ENCODE measurements at regions not wholly inside any gene's neighbourhood (a gene's known extent, or its start where the extent isn't known, plus 50 kb on each side); places are given as distances from the start of the nearest gene placed in this dataset.

DNA sequence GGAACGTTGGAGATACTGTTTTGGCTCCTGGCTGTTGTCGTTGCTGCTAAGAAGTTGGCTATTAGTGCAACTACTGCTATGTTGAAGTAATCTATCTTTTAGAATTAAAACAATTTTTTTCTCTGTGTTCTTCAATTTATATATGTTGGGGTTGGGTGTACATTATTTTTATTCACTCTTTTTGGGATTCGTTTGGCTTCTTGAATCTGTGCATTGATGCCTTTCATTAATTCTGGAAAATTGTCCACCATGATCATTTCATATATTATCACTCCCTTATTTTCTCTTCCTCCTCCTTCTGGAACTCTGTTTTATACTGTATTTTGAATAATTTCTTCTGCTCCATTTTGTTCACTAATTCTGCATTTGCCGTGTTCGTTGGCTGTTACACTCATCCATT, 199.5 kb upstream of the PLET1 start:
- no peak for DNase-seq (ENCODE audit: low read depth, low spot score)

DNA sequence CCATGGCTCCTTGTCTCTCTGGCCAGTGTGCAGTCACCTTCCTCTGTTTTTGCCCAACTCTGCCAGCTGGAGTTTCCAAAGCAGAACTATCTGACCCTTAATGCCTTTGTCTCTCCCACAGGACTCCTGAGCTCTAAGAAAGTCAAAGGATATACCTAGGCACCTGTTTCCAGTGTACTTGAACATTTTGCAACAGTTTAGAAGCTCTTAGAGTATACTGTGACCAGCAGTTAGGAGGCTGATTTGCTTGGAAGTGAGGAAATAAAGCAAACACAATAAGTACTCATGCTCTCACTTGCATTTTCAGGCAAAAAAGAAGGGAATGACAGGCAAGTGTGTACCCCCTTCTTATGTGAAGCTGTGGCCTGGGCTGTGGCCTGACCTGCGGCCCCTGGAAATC, 204.3 kb upstream of the PLET1 start:
- DNase-seq (ENCODE audit: low read depth, low spot score) = no peak

DNA sequence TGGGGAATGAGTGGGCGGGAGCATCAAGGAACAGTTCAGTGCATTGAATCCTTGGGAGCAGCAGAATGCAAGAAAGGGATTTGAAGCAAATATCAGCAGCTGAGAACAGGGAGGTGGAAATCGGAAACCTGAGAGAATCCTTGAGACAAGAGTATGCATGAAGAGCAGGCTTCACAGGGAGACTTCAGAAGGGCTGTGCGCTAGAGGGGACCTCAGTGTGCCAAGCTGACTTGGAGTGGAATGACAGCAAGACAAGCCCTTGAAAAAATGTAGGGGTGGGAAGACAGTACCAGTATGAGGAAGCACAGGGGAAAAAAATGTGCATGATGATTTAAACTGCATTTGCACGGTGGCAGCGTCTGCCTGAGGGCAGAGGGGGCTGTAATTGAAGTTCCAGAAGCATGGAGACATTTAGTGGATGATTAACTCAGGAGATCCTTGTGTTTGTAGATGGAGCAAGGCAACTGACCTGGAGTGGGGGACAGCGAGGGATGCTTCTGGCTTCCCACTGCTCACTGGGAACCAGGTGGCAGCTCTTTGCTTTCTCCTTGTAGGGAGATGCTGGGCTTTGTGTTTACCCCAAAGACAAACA, 204.9 kb upstream of the PLET1 start:
- no peak for DNase-seq (ENCODE audit: low read depth, low spot score)

DNA sequence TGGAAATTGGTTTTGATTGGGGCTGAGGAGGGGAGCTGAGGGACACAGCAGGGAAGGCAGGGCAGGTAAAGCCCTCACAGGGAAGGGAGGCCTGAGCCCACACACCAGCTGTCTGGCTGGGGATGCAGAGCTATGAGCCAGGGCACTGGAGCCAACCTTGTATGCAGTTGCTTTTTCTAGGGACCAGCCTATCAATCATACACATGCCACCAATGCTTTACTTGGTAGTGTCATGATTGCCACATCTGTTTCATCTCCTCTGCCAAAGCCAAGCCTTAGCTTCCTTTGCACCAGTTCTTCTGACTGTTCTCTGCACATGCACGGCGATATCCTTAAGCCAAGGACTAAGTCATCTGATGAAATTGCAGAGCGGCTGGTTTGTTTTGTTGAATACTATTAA, 207.1 kb upstream of the PLET1 start:
- DNase-seq (ENCODE audit: low read depth, low spot score) = no peak

DNA sequence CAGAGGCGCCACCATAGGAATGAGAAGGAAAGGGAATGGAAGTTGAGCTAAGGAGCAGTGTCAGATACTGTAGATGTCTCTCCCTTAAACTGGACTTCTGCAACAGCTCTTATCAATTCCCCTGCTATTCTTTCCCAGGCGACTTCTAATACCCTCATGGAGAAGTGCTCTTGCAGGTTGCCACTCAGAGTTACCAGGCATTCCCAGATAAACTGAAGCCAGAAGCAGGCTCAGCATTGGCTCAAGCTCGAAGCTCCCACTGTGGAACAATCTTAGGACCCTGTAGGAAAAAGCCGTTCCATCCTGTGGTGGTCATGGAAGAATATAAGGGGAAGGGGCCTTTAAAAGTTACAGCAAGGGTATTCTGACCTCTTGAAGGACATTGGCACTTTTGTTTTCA, 208.7 kb upstream of the PLET1 start:
- no peak for DNase-seq (ENCODE audit: low read depth, low spot score)

DNA sequence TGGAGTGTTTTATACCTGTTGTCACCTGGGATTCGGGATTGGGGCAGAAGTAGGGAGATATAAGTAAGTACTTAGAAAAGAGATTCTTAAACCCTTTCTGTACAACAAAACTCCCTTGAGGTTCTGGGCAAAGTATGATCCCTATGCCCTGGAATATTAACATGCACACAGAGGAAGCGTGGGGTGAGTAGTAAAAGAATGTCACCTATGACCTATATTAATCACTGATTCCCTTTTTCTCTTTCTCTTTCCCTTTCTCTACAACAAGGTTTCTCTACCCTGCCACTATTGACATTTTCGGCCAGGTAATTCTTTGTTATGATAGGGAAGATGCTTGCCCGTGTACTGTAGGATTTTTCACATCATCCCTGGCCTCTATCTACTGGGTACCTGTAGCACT, 209.7 kb upstream of the PLET1 start:
- DNase-seq (ENCODE audit: low read depth, low spot score) = no peak

DNA sequence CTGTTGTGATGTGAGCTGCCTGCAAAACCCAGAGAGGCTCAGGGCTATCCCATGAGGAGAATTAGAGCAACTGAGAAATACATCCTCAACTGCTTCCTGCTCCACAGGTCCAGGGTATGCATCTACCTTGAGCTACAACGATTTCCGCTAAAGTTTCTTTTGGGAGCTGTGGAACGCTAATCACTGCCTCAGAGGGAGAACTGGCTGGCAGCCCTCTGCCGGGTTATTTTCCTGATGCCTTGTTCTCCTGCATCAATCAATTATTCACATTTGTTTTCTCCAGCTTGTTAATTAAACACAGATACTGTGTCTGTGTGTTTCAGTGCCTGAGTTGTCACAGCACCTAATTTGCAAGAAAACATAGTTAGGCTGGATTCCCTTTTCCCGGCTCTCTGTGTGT, 211.1 kb upstream of the PLET1 start:
- DNase-seq (ENCODE audit: low read depth, low spot score) = no peak

DNA sequence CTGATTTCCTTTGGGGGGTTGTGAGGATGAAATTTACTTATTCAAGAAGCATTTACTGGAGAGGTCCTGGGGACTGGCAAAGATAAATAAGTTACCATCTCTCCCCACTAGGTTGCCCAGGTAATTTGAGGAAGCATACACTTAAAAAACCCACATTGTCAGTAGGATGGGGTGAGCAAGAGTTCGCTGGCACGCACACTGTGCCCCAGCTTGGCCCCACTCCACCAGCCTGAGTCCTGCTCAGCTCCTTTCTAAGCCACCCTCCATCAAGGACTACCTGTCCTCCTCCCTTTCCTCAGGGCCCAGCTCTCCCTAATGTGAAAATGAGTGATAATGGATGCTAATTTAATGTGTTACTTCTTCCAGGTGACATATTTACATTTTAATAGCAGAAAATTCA, 216.5 kb upstream of the PLET1 start:
- DNase-seq (ENCODE audit: low read depth, low spot score) = no peak

DNA sequence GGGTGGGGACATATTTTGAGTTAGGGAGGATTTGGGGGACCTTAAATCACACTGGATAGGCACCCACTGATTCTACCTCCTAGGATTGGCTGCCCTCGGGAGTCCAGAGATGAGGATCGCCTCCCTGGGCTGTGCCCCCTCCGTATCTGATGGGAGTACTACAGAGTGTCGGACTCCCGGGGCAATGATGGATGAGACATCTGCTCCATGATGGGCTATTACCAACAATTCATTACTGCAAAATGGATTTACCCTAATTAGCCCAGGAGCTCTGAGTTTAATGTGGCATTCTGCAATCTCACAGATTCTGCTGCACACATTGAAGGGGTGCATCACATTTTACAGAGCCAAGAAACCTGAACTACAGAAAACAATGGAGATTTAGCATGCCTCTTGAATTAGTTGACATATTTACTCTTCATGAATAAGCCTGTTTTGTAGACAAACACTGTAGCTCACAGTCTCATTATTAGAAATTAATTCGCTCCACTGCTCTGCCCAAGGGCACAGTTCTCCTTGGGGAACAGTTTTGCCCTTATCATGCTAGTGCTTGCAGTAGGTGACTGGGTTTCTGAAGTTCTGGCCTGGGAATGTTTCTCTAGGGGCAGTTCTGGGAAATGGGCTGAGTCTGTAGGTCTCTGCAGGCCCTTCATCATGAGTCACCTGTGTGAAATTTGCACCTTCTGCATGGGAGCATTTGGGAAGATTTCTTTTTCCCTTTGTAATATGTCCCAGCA, 217.1 kb upstream of the PLET1 start:
- DNase-seq (ENCODE audit: low read depth, low spot score) = no peak

DNA sequence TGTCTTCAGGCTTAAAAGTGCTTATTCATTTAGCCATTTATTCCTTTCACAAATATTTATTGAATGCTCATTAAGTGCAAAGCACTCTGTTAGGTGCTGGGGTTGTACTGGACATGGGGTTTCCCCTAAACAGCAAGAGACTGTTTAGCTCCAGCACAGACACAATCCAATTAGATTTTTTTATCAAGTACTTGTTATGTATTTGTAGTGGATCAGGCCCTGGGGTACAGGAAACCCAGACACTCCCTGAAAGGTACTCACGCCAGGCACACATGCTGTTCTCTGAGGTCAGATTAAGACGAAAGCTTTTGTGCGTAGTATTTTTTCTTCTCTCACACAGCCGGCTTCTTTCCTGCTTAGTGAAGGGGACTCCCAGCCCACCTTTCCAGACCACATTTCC, 218.1 kb upstream of the PLET1 start:
- DNase-seq (ENCODE audit: low read depth, low spot score) = no peak

DNA sequence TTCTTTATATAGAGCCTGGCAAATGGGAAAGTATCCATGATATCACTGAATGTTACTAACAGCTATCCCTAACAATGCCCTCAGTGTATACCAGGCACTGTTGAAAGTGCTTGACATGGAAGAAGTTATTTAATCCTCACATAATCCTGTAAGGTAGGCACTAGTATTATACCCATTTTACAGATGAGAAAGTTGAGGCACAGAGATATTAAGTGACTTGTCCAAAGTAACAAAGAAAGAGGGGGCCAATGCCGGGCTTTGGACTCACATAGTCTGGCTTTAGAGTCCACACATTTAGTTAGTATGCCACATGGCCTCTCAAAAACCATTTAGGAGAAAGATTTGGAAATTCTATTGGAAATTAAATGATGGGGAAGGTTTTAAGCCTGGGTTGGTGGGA, 220.8 kb upstream of the PLET1 start:
- no peak for DNase-seq (ENCODE audit: low read depth, low spot score)

DNA sequence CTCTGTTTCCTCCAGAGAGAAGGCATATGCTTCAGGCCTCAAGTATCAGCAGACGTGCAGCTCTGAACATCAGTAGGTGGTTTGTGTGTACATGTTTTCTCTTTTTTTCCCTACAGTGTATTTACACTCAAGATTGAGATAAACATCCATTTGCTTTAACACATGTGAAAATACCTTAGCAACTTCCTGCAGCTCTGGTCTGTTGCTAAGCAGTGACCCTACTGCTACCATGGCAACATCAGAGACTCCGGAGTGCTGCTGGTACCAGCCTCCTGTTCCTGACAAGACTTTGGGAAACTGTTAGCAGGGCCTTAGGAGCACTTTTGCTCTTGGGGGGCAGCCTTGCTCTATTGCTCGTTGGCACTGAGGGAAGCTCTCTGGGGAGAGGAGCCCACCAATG, 221.2 kb upstream of the PLET1 start:
- no peak for DNase-seq (ENCODE audit: low read depth, low spot score)

DNA sequence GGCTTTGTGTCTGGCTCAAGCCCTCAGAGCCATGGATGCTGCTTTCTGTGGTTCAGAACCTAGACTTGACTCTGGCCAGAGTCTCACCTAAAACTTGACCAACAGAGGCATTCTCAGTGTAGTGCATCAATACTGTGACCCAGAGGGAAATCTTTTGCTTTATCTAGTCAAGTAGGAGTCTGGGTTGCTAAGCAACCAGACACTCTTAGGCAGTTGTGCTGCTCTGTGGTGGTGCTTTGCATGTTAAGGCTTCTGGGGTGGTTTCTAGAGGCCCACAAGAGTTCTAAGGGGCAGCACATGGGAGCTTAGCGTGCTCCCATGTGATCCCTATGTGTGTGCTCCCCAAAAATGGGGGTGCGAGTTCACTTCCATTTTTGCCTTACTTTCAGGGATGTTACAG, 224.6 kb upstream of the PLET1 start:
- DNase-seq (ENCODE audit: low read depth, low spot score) = no peak

DNA sequence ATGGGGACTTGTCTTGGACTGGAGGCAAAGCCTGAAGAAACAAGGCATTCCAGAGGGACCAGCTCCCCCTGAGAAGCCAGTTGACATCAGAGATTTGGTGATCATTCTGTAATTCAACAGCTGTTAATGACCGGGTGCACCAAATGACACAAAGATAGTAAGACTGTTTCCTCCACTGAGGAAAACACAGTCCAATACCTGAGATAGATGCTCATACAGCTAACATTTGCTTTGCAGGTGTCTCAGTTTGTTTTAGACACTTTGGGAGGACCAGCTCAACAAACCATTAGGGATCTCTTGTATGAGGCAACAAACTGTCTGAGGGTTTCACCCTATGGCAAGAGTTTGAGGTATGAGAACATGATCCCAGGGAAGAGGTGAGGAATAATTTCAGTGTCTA, 237.2 kb upstream of the PLET1 start:
- DNase-seq (ENCODE audit: low read depth, low spot score) = no peak

DNA sequence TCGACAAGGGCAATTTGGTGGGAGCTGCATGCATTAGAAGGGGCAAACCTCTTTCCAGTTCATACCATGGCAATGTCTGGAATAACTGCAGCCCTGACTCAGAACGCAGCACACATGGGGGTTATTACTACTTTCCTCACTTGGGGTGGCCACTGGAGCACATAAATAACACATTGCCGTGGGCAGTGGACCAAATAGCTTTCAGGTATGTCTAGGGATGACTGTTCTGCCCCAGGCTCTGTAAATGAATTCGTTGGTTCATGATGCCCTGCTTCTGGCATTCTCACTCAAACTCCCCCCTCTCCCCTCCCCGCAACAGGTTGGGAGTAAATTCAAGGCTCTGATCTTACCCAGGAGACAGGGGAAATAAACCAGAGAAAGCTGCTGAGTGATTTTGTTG, 238.0 kb upstream of the PLET1 start:
- DNase-seq (ENCODE audit: low read depth, low spot score) = no peak

DNA sequence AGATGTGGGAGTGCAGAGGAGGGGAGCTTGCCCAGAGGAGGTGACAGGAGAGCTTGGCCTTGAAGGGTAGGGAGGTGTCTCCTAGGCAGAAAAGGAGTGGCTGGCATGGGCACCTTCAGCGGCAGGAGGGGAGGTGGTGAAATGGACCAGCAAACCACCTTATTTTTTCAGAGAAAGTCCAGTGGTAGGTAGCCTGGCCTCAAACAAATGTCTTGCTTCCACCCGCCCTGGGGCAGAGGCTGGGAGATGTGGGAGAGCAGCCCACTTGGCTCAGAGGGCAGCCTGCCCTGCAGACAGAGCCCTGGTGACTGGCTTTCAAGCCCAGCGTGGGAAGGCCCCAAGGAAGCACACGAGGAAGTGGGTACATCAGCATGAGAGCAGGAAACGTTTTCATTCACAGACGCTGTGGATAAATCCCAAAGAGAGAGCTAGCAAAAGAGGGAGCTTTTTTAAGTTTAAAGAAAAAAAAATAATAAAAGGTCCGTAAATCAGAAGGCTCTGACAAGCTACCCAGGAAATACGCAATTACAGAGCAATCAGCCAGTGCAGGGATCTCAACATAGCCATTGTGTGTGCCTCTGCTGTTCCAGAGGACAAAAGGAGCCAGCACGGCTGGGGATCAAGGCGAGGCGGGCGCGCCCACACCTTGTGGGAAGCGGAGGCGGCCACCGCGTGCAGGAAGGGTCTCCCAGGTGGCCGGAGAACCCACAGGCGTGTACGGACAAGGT, 238.7 kb upstream of the PLET1 start:
- DNase-seq (ENCODE audit: low read depth, low spot score) = no peak

DNA sequence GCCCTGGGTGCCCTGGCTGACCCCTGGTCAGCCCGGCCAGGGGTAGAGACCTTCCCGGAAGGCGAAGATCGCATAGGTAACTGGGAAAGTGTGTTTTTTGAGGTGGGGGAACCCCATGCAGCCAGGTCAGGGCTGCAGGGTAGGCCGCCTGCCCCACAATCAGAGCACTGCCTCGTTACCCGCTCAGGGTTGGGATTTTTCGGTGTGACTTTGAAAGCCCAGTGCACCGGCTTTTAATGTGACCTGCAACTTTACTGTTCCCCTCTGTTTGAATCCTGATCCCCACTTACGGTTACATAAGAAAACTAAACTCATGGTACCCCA, 239.2 kb upstream of the PLET1 start:
- no peak for DNase-seq (ENCODE audit: low read depth, low spot score)

DNA sequence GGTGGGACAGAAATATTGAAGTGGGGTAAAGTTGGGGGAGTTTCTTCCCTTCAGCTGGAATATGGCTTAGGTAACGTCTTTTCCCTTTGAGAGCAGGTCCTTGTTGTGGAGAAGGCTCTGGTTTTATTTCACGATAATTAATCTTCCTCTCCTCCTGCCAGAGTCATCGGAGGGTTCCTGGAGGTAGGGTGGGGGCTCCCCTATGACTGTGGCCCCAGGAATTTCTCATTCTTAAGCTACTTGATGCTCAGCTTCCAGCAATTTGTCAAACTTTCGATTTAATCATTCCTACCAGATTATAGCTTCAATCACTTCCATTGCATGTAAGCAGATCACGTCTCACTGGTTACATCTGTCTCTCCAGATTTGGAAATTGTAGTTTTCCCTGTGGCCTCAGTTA, 242.8 kb upstream of the PLET1 start:
- no peak for DNase-seq (ENCODE audit: low read depth, low spot score)

DNA sequence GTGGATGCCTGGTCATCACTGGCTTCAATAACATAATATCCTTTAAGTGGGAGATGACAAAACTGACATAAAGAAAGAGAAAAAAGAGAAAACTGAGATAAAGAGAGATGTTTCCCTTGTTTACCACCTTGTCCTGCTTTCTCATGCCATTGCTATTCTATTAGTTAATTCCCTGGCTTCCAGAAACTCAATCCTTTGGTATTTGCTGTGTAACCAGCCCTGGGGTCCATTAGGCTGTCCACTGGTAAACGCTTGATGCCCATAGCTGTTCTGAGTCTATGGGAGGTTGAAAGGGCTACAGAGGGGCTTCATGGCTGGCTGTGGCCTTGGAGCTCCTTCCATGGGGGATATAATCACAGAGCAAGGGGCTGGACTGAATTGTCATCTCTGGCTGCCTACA, 243.4 kb upstream of the PLET1 start:
- DNase-seq (ENCODE audit: low read depth, low spot score) = no peak

DNA sequence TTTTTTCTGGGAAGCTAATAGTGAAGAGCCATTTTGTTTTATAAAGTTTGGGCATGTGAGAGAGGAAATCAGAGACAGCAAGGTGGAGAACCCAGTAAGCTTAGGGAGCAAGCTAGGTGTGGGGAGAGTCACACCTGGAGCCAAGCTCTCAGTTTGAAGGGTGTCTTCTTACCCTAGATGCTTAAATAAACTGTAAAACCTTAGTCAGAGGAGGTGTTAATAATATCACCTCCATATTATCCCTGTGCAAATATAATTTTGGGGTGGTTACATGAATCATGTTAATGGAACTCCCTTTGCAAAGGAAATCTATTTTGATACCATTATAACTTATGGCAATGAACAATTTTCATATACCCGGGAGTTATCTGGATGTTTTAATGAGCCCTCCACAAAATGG, 246.2 kb upstream of the PLET1 start:
- DNase-seq (ENCODE audit: low read depth, low spot score) = no peak

DNA sequence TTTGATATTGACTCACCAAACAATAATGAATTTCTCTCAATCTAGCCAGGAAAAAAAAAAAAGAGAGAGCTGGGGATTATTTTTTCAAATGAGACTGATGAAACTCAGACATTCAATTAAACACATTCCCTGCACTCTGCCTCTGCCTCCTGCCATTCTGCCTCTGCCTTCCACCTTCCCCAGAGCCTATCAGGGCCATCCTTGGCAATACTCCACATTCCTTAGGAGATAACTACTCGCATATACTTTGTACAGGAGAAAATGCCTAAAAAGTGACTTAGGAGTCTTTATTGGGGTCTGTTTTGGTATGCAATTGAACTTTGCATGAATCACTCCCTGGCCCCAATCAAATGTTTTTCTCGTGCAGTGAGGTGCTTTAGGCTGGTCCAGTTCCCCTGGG, 246.6 kb upstream of the PLET1 start:
- DNase-seq (ENCODE audit: low read depth, low spot score) = no peak

DNA sequence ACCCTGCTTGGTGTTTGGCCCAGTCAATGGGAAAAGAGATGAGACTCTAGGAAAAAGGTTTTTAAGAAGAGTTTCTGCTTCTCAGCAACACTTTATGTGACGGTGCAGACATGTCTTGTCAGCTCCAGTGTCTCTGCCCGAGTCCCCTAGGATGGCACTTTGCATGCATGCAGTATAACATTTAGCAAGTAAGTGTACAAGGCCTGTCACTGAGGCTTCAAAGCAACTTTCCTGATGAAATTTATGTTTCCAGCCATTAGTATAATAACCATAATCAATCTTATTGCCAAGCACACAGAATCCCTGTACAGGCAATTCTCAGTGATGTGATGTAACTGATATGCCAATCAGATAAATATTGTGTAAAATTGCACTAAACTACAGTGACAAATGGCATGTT, 248.1 kb upstream of the PLET1 start:
- DNase-seq (ENCODE audit: low read depth, low spot score) = no peak

DNA sequence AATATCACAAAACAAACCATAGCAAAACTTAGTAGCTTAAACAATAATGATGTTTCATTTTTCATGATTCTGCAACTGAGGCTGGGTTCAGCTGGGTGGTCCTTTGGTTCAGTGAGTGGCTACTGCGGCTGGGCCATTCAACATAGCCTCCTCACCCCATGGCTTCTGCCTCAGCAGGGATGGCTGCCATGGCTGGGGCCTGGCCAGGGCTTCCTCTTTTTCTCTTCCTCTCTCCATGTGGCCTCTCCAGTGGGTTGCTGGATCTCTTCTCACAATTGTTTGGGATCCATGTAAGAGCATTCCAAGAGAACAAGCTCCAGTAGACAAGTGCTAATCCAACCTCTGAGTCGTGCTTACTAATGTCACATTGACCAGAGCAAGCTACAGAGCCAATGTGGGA, 248.6 kb upstream of the PLET1 start:
- no peak for DNase-seq (ENCODE audit: low read depth, low spot score)
